PFSK-1 (cell line): ENCODE measurements at regions not wholly inside any gene's neighbourhood (a gene's known extent, or its start where the extent isn't known, plus 50 kb on each side); places are given as distances from the start of the nearest gene placed in this dataset.

Experiments used
- FOXP2 ChIP-seq: optimal IDR thresholded peaks from 2 replicates; pipeline ENCODE3; 2011; ENCODE audit warnings: borderline replicate concordance, control low read depth, inconsistent platforms; ENCODE audit not compliant: insufficient read depth; ENCODE audit errors: extremely low read length, extremely low read depth
- POLR2AphosphoS5 ChIP-seq: IDR thresholded peaks from 2 replicates; pipeline ENCODE4 v1.6.1; 2012; ENCODE audit warnings: low read depth, mild to moderate bottlenecking, control low read depth, low read length, moderate library complexity
- SIN3A ChIP-seq: IDR thresholded peaks from 2 replicates; pipeline ENCODE4 v1.6.1; 2012; ENCODE audit warnings: mild to moderate bottlenecking, low read length, moderate library complexity, borderline replicate concordance; ENCODE audit not compliant: insufficient read depth
- TAF1 ChIP-seq: IDR thresholded peaks from 2 replicates; pipeline ENCODE4 v1.6.1; 2012; ENCODE audit warnings: low read length, control low read depth, borderline replicate concordance; ENCODE audit not compliant: insufficient read depth
- TF ChIP-seq, protein P1 (sequence below), 2 experiments: IDR thresholded peaks; 2 replicates each; pipeline versions ENCODE4 v1.6.1 to v1.8.0; 2011 to 2012; ENCODE audit warnings: low read depth in 2 of 2, low read length in 2 of 2, control low read depth in 1 of 2, inconsistent platforms in 1 of 2, mild to moderate bottlenecking in 1 of 2, moderate library complexity in 1 of 2; ENCODE audit not compliant: insufficient read depth in 1 of 2

DNA sequence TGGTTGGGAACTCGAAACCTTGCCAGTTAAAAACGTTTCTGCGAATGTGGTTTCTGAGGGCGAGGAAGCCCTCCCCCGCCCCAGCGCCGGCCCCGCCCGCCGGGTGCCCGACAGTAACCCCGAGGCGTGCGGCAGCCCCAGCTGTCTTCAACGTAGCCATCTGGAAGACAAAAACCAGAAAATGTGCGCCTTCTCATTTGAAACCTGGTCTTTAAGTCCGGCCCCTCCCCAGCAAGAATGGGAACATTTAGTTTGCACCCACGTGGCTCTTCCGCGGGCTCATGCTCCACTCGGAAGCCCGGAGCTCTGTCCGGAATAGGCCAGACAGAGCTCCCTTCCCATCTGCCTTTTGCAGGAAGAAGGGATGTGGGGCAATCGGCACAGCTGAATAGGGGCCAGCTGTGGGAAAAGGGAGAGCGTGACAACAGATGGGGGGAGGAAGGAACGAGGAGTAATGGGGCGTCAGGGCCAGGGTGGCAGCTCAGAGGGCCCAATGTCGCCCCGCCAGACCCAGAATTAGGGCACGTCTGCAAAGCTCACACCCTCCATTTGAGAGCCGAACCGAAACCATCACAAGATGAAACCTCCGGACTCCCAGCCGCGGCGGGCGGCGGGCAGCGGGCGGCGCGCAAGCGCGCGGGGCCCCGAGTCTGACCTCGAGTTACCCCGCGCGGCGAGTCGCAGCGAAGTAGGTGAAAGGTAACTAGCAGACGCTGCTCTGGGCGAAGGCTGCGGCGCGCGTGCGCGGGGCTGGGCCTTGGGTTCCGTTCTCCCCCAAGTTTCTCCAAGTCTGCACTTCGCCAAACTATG, 63.4 kb upstream of the ABCA1 start:
- TF ChIP-seq SIN3A (peak; percentile 32; the same call in 1 of the 2 replicates), FOXP2 (peak; percentile 7), POLR2AphosphoS5 (no peak; the same call in 1 of the 2 replicates), TAF1 (no peak)
- TF ChIP-seq, protein P1, sequence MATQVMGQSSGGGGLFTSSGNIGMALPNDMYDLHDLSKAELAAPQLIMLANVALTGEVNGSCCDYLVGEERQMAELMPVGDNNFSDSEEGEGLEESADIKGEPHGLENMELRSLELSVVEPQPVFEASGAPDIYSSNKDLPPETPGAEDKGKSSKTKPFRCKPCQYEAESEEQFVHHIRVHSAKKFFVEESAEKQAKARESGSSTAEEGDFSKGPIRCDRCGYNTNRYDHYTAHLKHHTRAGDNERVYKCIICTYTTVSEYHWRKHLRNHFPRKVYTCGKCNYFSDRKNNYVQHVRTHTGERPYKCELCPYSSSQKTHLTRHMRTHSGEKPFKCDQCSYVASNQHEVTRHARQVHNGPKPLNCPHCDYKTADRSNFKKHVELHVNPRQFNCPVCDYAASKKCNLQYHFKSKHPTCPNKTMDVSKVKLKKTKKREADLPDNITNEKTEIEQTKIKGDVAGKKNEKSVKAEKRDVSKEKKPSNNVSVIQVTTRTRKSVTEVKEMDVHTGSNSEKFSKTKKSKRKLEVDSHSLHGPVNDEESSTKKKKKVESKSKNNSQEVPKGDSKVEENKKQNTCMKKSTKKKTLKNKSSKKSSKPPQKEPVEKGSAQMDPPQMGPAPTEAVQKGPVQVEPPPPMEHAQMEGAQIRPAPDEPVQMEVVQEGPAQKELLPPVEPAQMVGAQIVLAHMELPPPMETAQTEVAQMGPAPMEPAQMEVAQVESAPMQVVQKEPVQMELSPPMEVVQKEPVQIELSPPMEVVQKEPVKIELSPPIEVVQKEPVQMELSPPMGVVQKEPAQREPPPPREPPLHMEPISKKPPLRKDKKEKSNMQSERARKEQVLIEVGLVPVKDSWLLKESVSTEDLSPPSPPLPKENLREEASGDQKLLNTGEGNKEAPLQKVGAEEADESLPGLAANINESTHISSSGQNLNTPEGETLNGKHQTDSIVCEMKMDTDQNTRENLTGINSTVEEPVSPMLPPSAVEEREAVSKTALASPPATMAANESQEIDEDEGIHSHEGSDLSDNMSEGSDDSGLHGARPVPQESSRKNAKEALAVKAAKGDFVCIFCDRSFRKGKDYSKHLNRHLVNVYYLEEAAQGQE (IDR thresholded peaks at IDR 0.05; ENCODE audit: insufficient read depth in 1 of 2, low read depth in 2 of 2, low read length in 2 of 2) = no peak

DNA sequence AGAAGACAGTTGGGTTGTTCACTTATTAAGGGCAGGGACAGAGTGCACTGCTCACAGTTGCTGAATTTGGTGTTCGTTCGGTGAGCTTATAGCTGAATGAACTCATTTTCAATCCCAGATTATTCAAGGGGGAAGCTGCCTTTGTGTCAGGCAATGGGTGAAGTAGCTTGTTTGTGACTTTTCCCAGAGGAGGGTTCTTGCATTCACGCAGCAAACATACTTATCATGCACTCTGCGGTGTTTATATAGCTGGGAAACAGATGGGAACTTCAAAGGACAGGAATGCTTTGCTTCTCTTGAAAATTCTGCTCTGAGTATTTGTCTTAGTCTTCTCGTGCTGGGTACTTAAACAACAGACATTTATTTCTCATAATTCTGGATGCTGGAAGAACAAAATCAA, 64.7 kb upstream of the ABCA1 start:
- TF ChIP-seq SIN3A (no peak), FOXP2 (no peak), POLR2AphosphoS5 (no peak), TAF1 (no peak)
- TF ChIP-seq, protein P1 (IDR thresholded peaks at IDR 0.05; ENCODE audit: insufficient read depth in 1 of 2, low read depth in 2 of 2, low read length in 2 of 2) = no peak

- TF ChIP-seq, protein P1 (IDR thresholded peaks at IDR 0.05; ENCODE audit: insufficient read depth in 1 of 2, low read depth in 2 of 2, low read length in 2 of 2) = no peak
These were observed 65.5 kb upstream of the ABCA1 start for GRCh38 chr9:104993291-104993963.

GRCh38 chr9:104997536-104997935, 69.6 kb upstream of the ABCA1 start:
- TF ChIP-seq TAF1 (no peak), SIN3A (no peak), FOXP2 (no peak), POLR2AphosphoS5 (no peak)
- TF ChIP-seq, protein P1 (IDR thresholded peaks at IDR 0.05; ENCODE audit: insufficient read depth in 1 of 2, low read depth in 2 of 2, low read length in 2 of 2) = no peak

- TF ChIP-seq FOXP2 (no peak), POLR2AphosphoS5 (no peak), TAF1 (no peak), SIN3A (no peak)
- TF ChIP-seq, protein P1 (IDR thresholded peaks at IDR 0.05; ENCODE audit: insufficient read depth in 1 of 2, low read depth in 2 of 2, low read length in 2 of 2) = no peak
These were observed 71.2 kb upstream of the ABCA1 start for GRCh38 chr9:104999136-104999535.
